ENCODE measurements at regions not wholly inside any gene's neighbourhood (a gene's known extent, or its start where the extent isn't known, plus 50 kb on each side); places are given as distances from the start of the nearest gene placed in this dataset.
"Not testable (repeated sequence)": the region's sequence is repeated elsewhere in the genome, so short reads cannot be mapped to it uniquely, and the experiment has no call there.

- no peak for DNase-seq
Measured at GRCh38 chr18:22828171-22828570, 105.0 kb upstream of the RBBP8 start.

DNA sequence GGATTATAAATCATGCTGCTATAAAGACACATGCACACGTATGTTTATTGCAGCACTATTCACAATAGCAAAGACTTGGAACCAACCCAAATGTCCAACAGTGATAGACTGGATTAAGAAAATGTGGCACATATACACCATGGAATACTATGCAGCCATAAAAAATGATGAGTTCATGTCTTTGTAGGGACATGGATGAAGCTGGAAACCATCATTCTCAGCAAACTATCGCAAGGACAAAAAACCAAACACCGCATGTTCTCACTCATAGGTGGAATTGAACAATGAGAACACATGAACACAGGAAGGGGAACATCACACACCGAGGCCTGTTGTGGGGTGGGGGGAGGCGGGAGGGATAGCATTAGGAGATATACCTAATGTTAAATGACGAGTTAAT is 104.5 kb upstream of the RBBP8 start:
- DNase-seq: not testable (repeated sequence)

DNA sequence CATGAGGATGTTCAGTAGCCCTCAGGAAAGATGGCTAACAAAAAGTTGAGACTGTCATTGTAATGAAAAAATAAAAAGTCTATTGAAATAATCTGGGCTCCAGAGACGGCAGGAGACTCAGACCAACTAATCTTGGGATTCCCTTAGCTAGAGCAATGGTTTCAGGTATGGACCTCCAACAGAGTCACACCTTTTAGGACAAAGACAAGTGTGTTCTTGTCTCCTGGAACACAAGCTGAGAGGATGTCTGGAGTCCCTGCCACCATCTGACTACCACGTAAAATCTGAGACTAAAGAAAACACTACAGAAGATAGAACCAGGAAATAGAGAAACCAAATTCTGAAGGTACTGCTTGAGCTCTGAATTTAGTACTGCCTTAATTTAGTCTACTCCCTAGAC is 103.3 kb upstream of the RBBP8 start:
- DNase-seq: no peak

DNA sequence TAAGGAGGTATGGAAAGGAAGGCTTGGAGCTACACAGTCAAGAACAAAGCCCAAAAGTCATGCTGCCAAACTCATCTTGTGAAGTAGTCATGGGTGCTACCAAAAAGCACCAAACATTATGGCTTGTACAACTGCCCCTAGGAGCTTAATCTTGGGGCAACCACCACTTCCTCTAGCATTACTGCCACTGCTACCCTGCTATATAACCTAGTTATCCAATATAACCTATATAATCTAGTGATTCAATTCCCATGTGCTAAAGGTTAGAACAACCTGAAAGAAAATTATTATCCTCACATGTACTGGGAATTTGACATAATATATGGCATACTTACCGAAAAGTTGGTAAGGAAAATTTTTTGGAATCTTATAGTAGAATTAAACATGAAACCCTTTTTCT is 102.6 kb upstream of the RBBP8 start:
- no peak for DNase-seq

- no peak for DNase-seq
Measured at GRCh38 chr18:22831441-22831904, 101.7 kb upstream of the RBBP8 start.

DNA sequence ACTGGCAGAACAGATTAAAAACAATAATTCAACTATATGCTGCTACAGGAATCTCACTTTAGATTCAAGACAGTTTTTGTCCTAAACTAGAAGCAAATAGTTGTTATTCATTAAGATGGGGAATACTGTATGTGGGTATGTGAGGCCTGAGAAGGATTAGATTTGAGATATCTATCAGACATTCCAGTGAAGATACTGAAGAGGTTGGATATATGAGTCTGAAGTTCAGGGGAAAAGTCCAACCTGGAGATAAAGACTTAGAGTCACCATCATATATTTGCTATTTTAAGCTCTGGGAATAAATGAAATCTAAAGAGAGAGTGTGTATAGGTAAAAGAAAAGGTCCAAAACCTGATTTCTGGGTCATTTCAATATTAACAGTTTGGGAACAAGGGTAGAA is 96.2 kb upstream of the RBBP8 start:
- no peak for DNase-seq

GRCh38 chr18:22838221-22838620 is 94.9 kb upstream of the RBBP8 start:
- no peak for DNase-seq

- DNase-seq: no peak
Measured at GRCh38 chr18:22838639-22839277, 94.4 kb upstream of the RBBP8 start.

DNA sequence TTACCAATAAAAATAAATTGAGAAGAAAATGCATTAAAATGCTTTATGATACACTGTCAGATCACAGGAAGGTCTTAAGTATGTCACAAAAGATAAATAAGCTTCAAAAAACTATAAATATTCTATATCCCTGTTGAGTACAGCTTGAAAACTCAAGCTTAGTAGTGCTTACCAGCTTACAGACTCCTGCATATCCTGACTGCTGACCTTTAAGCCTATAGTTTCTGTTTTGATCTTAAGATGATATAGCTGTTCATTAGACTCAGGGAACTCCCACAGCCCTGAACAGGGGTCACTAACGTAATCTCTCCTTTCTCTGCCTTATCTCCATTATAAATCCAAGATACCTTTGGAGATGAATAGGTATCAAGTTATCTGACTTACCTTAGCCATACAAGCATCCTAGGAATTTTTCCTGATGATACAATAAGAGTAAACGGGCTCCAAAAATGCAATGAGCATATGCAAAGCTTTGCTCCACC is 93.7 kb upstream of the RBBP8 start:
- DNase-seq: no peak

GRCh38 chr18:22840606-22841144 is 92.5 kb upstream of the RBBP8 start:
- no peak for DNase-seq

DNA sequence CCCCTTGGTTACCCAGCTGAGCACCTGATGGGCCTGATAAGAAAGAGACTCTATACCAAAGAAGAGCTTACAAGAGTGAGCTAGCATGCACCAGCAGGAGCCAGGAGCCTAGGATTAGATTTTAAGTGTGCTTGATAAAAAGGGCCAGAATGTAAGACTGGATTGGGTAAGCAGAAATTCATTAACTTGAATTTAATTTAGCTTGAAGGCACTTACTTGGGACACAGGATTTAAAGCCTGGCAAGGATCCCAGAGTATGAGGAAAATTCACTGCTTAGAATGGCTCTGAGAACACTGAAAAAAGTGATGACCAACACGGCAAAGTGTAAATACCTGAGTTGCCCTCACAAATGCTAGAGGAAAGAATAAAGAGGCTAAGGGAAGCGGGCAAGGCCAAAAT is 91.3 kb upstream of the RBBP8 start:
- DNase-seq: no peak

DNA sequence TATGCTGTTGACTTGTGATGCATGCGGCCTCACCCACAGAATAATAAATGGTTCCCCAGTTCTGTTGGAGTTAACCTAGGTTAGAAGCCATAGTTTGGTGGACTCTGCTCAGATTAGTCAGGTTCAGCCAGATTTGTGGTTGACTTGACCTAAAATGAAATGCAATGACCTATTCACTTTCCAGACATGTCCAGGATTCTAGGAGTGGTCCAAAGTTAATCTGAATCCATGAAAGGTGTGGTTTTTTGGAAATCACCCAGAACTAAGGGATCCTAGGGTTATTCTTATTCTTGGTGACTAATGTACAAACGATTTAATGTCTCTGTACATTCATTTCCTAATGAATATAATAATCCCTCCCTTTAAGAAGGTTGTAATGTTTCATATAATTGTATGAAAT is 88.9 kb upstream of the RBBP8 start:
- DNase-seq: no peak

- no peak for DNase-seq
Measured at GRCh38 chr18:22844628-22845027, 88.5 kb upstream of the RBBP8 start.

- no peak for DNase-seq
Measured at GRCh38 chr18:22846088-22846683, 86.9 kb upstream of the RBBP8 start.

DNA sequence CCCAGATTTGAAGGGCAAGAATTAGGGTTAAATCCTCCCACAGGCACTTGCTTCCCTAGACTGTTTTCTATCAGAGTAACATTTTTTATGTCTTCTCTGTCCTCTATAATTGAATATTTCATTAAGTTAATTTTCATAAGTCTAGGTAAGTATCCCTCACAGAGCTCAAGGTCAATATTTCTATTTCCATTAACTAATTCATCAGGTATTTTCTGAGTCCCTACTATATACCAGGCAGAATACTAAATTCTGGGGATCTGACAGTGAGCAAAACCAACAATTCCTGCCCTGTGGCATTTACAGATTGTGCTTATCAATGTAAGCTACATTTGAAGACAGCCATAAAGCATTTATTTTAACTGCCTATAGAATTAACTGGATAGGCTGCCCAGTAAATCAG is 86.4 kb upstream of the RBBP8 start:
- no peak for DNase-seq

DNA sequence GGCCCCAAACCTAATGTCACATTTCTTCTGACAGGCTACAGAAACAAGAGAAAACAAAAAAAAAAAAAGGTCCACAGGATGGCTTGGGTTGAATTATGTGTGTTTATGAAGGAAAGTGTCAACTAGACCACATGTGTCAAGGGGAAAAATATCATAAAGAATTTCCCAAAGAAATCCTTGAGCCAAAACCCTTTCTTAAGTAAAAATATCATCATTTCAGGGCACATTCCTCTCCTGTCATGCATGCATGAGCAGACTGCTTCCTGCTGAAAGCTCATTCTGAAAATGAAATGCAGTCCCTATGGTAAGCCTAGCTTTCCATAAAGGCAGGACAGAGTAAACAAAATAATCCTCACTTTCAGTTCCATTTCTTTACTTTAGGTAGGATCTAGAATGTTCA is 85.7 kb upstream of the RBBP8 start:
- DNase-seq: no peak

DNA sequence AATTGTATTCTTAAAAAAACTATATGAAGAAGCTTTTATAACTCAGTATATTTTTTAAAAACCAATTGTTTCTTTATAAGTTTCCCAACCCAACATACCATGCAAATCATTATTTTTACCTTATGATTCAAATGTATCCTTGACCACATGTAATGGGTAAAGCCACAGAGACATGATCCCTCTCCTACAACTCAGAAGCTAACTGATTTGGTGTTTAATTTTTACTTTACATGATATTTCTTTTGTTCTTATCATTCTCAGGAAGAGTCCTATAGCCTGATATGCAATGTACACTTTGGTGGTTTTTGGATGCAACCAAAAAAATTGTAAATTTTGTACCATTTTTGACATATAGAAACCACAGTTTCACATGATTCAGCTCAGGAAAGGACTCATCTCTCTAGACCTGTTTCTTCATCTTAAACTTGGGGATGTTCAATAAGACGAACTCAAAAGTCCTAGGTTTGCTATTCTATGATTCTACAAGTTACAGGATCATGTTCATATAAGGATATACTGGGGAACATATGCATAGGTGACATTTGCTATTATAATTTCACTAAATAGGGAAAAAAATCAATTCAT is 85.2 kb upstream of the RBBP8 start:
- no peak for DNase-seq

DNA sequence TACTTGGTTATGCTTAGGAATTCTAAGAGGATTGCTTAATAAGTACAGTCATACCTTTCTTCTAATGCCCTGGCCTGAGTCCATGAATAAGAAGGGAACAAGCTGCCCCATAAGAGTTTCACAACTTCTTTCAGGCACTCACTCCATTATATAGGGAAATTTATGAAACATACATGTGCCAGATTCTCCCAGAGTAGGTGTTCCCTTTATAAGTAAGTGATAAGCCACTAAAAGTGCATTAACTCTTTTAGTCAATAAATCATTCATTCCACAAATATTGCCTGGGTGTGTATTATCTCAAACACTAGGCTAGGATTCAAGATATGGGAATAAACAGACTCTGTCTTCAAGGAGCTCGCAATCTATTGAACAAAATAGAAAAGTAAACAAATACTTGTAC is 84.5 kb upstream of the RBBP8 start:
- no peak for DNase-seq

DNA sequence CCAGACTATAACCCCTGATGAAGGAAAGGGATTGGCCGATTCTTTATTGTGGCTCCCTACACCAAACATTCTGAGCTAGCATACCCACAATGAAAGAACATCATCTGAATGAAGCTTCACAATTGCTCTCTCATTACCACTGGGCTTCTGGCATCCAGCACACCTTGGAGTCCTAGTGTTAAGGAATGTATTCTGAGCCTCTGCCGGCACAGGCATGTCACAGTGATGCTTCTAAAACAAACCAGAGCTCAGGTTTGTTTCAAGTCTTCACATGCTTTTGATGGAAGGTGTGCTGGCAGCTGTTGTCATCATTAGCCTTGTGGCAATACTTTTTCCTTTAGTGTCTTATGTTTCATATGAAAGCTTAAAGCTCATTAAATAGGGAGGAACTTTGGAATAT is 76.3 kb upstream of the RBBP8 start:
- no peak for DNase-seq

DNA sequence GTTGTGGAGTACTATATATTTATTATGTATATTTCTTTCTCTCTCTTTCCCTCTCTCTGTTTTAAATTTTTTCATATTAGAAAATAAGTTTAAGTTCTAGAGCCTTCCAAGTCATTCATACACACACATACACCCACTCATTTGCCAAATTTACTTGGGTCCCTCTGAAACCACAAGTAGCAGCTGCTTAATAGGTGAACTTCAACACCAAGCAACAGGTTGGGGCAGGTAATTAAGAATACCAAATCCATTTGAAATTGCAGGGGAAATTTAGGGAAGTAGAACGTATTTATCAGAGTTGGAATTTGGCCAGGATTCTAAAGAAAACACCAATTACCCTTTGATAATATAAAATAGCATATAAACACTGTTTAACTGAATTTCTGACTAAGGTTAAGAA is 75.0 kb upstream of the RBBP8 start:
- DNase-seq: no peak

DNA sequence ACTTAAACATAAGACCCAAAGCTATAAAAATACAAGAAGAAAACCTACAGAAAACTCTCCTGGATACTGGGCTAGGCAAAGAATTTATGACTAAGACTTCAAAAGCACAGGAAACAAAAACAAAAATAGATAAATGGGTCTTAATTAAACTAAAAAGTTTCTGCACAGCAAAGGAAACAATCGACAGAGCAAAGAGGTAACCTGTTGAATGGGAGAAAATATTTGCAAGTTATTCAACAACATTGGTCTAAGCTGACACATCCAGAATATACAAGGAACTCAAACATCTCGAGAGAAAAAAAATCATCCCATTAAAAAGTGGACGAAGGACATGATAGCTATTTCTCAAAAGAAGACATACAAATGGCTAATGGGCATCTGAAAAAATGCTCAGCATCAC is 72.3 kb upstream of the RBBP8 start:
- no peak for DNase-seq

DNA sequence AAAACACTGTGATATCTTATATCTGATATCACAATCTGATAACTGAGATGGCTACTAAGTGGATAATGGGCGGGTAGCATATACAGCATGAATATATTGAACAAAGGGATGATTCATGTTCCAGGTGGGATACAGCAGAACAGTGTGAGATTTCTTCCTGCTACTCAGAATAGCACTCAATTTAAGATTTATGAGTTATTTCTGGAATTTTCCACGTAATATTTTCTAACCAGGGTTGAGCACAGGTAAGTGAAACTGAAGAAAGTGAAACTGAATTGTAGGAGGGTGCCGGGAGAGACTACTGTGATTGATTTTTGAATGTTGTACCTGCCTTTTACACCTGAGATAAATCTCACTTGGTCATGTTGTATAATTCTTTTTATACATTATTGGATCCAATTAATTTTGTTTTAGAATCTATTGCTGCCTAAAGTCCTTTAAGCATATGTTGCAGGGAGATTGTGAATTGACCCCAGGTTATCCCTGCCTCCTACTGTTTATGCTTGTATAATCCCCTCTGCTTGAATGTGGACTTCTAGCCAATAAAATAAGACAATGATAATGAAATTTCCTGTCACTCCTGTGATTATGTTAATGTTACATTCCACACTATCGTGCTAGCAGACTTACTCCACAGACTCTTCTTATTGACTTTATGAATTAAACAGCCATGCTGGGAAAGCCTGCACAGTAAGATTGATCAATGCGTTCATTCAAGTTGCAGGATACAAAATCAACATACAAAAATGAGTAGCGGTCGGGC is 67.6 kb upstream of the RBBP8 start:
- DNase-seq: no peak

GRCh38 chr18:22868831-22869230 is 64.3 kb upstream of the RBBP8 start:
- DNase-seq: no peak
